Kidney epithelial cell (primary cell): ENCODE measurements at regions not wholly inside any gene's neighbourhood (a gene's known extent, or its start where the extent isn't known, plus 50 kb on each side); places are given as distances from the start of the nearest gene placed in this dataset.

Experiments used
- DNase-seq: peaks from one replicate; pipeline ENCODE4 v3.0.0-alpha.2; 2010; ENCODE audit warnings: low read depth
- H3K27me3 ChIP-seq: 2 replicates; pipeline ENCODE4 v1.6.0; 2011; ENCODE audit warnings: low read length; ENCODE audit not compliant: control insufficient read depth, insufficient read depth
- H3K36me3 ChIP-seq: 2 replicates; pipeline ENCODE4 v1.5.1; 2011; ENCODE audit warnings: low read length; ENCODE audit not compliant: control insufficient read depth, insufficient read depth
- H3K4me3 ChIP-seq: 2 replicates; pipeline ENCODE4 v1.5.1; 2011; ENCODE audit warnings: low read depth, mild to moderate bottlenecking, control low read depth, low read length
- CTCF ChIP-seq: IDR thresholded peaks from 2 replicates; pipeline ENCODE4 v1.5.1; 2011; ENCODE audit warnings: mild to moderate bottlenecking, moderate library complexity, low read length, control low read depth, inconsistent platforms; ENCODE audit not compliant: insufficient read depth, poor library complexity, severe bottlenecking

DNA sequence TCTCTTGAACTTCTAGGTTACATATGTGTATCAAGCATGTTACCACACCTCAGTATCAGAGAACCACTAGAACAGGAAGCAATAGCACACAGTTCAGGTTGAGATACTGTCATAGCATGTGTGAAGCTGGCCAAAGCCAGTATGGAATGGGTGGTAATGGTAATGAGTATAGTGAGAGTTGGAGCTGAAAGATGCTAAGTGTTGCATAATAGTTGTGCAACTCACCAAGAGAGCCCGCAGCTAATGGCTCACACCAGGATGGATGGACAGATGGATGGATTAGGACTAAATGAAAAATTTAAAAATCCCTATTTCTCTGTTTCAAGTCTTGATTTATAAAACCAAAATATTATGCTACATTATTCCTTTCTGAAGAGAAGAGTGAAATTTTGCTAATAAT, 53.4 kb upstream of the KCNN2 start:
- DNase-seq: no peak
- TF ChIP-seq CTCF: no peak
- Histone ChIP-seq H3K4me3 (no peak overlapping the region), H3K27me3 (no peaks in the 10 kb centered on the region), H3K36me3 (no peaks in the 10 kb centered on the region)

- Histone ChIP-seq H3K4me3 (no peak overlapping the region), H3K36me3 (no peaks in the 10 kb centered on the region), H3K27me3 (no peaks in the 10 kb centered on the region)
- no peak for TF ChIP-seq CTCF
- DNase-seq: no peak
These were observed 51.2 kb upstream of the KCNN2 start for GRCh38 chr5:114310666-114311065.

- DNase-seq: no peak
These were observed 50.6 kb upstream of the KCNN2 start for GRCh38 chr5:114311281-114311680.

GRCh38 chr5:114311968-114312367, 49.9 kb upstream of the KCNN2 start:
- Histone ChIP-seq H3K36me3 (no peaks in the 10 kb centered on the region), H3K27me3 (no peaks in the 10 kb centered on the region), H3K4me3 (no peak overlapping the region)
- no peak for DNase-seq
- TF ChIP-seq CTCF: no peak

More at GRCh38 chr5:114311281-114311680, 50.6 kb upstream of the KCNN2 start:
- Histone ChIP-seq H3K27me3 (no peaks in the 10 kb centered on the region), H3K4me3 (no peak overlapping the region), H3K36me3 (no peaks in the 10 kb centered on the region)
- no peak for TF ChIP-seq CTCF
